H9 (cell line): ENCODE measurements at regions not wholly inside any gene's neighbourhood (a gene's known extent, or its start where the extent isn't known, plus 50 kb on each side); places are given as distances from the start of the nearest gene placed in this dataset.

Experiments
- DNase-seq: peaks from one replicate; pipeline ENCODE4 v3.0.0-alpha.2; 2017
- H2AFZ ChIP-seq: one replicate; pipeline ENCODE4 v1.6.1; 2013; ENCODE audit warnings: mild to moderate bottlenecking, low read length, control low read depth, moderate library complexity
- H2AK5ac ChIP-seq: 2 replicates; pipeline ENCODE4 v1.6.1; 2013; ENCODE audit warnings: low read length, control low read depth, mixed read lengths; ENCODE audit not compliant: insufficient read length
- H2BK120ac ChIP-seq: one replicate; pipeline ENCODE4 v1.6.1; 2013; ENCODE audit warnings: low read depth, mild to moderate bottlenecking, low read length, control low read depth, inconsistent platforms; ENCODE audit not compliant: poor library complexity, severe bottlenecking
- H2BK12ac ChIP-seq: 2 replicates; pipeline ENCODE4 v1.6.1; 2013; ENCODE audit warnings: low read length, control low read depth, mixed read lengths, low read depth; ENCODE audit not compliant: insufficient read length
- H2BK15ac ChIP-seq: 2 replicates; pipeline ENCODE4 v1.6.1; 2013; ENCODE audit warnings: low read depth, low read length, control low read depth
- H2BK20ac ChIP-seq: one replicate; pipeline ENCODE4 v1.6.1; 2013; ENCODE audit warnings: low read depth, mild to moderate bottlenecking, low read length, control low read depth, inconsistent platforms; ENCODE audit not compliant: poor library complexity, severe bottlenecking
- H2BK5ac ChIP-seq: 2 replicates; pipeline ENCODE4 v1.6.1; 2013; ENCODE audit warnings: low read length, control low read depth, mixed read lengths; ENCODE audit not compliant: insufficient read length
- H3K14ac ChIP-seq: 2 replicates; pipeline ENCODE4 v1.6.1; 2013; ENCODE audit warnings: low read length, control low read depth; ENCODE audit not compliant: insufficient read depth
- H3K18ac ChIP-seq: 2 replicates; pipeline ENCODE4 v1.6.1; 2013; ENCODE audit warnings: low read depth, mild to moderate bottlenecking, mixed read lengths, low read length, control low read depth; ENCODE audit not compliant: insufficient read length
- H3K23ac ChIP-seq: 2 replicates; pipeline ENCODE4 v1.6.1; 2013; ENCODE audit warnings: low read length, control low read depth, mixed read lengths, low read depth; ENCODE audit not compliant: insufficient read length
- H3K23me2 ChIP-seq: 2 replicates; pipeline ENCODE4 v1.6.1; 2013; ENCODE audit warnings: low read depth, mild to moderate bottlenecking, mixed read lengths, low read length, control low read depth; ENCODE audit not compliant: insufficient read length, poor library complexity, severe bottlenecking
- H3K27ac ChIP-seq: 2 replicates; pipeline ENCODE4 v1.5.1; 2013; ENCODE audit warnings: low read length, control low read depth, mixed read lengths, low read depth; ENCODE audit not compliant: insufficient read length
- H3K27me3 ChIP-seq: 2 replicates; pipeline ENCODE4 v1.6.1; 2013; ENCODE audit warnings: low read length, control low read depth, inconsistent platforms; ENCODE audit not compliant: insufficient read depth
- H3K4ac ChIP-seq: 2 replicates; pipeline ENCODE4 v1.6.1; 2013; ENCODE audit warnings: low read depth, mild to moderate bottlenecking, control low read depth, inconsistent platforms, low read length, moderate library complexity
- H3K4me1 ChIP-seq: 2 replicates; pipeline ENCODE4 v1.6.1; 2013; ENCODE audit warnings: low read length, control low read depth, inconsistent platforms; ENCODE audit not compliant: insufficient read depth
- H3K4me2 ChIP-seq: 2 replicates; pipeline ENCODE4 v1.6.1; 2013; ENCODE audit warnings: low read length, control low read depth, mixed read lengths; ENCODE audit not compliant: insufficient read length, insufficient read depth
- H3K56ac ChIP-seq: 2 replicates; pipeline ENCODE4 v1.6.1; 2013; ENCODE audit warnings: low read depth, mild to moderate bottlenecking, mixed read lengths, low read length, control low read depth; ENCODE audit not compliant: insufficient read length
- H3K79me1 ChIP-seq: 2 replicates; pipeline ENCODE4 v1.6.1; 2013; ENCODE audit warnings: low read depth, mild to moderate bottlenecking, moderate library complexity, low read length, control low read depth, inconsistent platforms; ENCODE audit not compliant: insufficient read depth, poor library complexity, severe bottlenecking
- H3K79me2 ChIP-seq: 2 replicates; pipeline ENCODE4 v1.6.1; 2013; ENCODE audit warnings: low read length, control low read depth, inconsistent platforms; ENCODE audit not compliant: insufficient read depth
- H3K9ac ChIP-seq: 2 replicates; pipeline ENCODE4 v1.6.1; 2013; ENCODE audit warnings: low read length, control low read depth, mixed read lengths; ENCODE audit not compliant: insufficient read length; ENCODE audit errors: extremely low read depth
- H3K9me3 ChIP-seq: one replicate; pipeline ENCODE4 v1.6.1; 2013; ENCODE audit warnings: low read depth, low read length, inconsistent platforms; ENCODE audit not compliant: control insufficient read depth
- H3T11ph ChIP-seq: one replicate; pipeline ENCODE4 v1.6.1; 2013; ENCODE audit warnings: mild to moderate bottlenecking, low read length, control low read depth, inconsistent platforms
- H4K20me1 ChIP-seq: one replicate; pipeline ENCODE4 v1.6.1; 2013; ENCODE audit not compliant: control insufficient read depth, insufficient read length, insufficient read depth
- H4K5ac ChIP-seq: 2 replicates; pipeline ENCODE4 v1.6.1; 2013; ENCODE audit warnings: low read depth, mild to moderate bottlenecking, mixed read lengths, low read length, control low read depth; ENCODE audit not compliant: insufficient read length
- H4K8ac ChIP-seq: replicated peaks from 2 replicates; pipeline ENCODE4 v1.6.1; 2013; ENCODE audit warnings: low read length, control low read depth, mixed read lengths, low read depth; ENCODE audit not compliant: insufficient read length
- H4K91ac ChIP-seq: 2 replicates; pipeline ENCODE4 v1.6.1; 2013; ENCODE audit warnings: low read depth, mild to moderate bottlenecking, moderate library complexity, mixed read lengths, low read length, control low read depth; ENCODE audit not compliant: insufficient read length
- H3K27ac Mint-ChIP-seq, 3 experiments: 2 replicates in 2 of 3; 3 replicates in 1 of 3; pipeline ENCODE4 v1.8.0; 2020 to 2021; ENCODE audit warnings: mixed read lengths in 3 of 3, mild to moderate bottlenecking in 1 of 3, moderate library complexity in 1 of 3
- H3K27me3 Mint-ChIP-seq: 2 replicates; pipeline ENCODE4 v1.8.0; 2021; ENCODE audit warnings: low read depth, mild to moderate bottlenecking, moderate library complexity, mixed read lengths
- H3K36me3 Mint-ChIP-seq, 3 experiments: 2 replicates in 2 of 3; 3 replicates in 1 of 3; pipeline ENCODE4 v1.8.0; 2020 to 2021; ENCODE audit warnings: low read depth in 3 of 3, mixed read lengths in 3 of 3; ENCODE audit not compliant: insufficient read depth in 1 of 3
- H3K4me1 Mint-ChIP-seq, 2 experiments: 2 replicates each; pipeline ENCODE4 v1.8.0; 2020; ENCODE audit warnings: mixed read lengths in 2 of 2
- H3K4me3 Mint-ChIP-seq, 2 experiments: 2 replicates in 1 of 2; 3 replicates in 1 of 2; pipeline ENCODE4 v1.8.0; 2020 to 2021; ENCODE audit warnings: mild to moderate bottlenecking in 2 of 2, mixed read lengths in 2 of 2, moderate library complexity in 1 of 2
- H3K9me3 Mint-ChIP-seq, 2 experiments: 2 replicates in 1 of 2; 3 replicates in 1 of 2; pipeline ENCODE4 v1.8.0; 2020; ENCODE audit warnings: mild to moderate bottlenecking in 2 of 2, mixed read lengths in 2 of 2, moderate library complexity in 1 of 2
- WGBS: extraction: QIAGEN DNeasy Blood & Tissue Kit; methylation state at CpG from one replicate; pipeline ENCODE4 v1.1.7; 2013; ENCODE audit warnings: missing lambda C conversion rate, low lambda C conversion rate, mixed read lengths; ENCODE audit not compliant: insufficient read length; ENCODE audit errors: extremely low coverage; 5-methylcytosine and 5-hydroxymethylcytosine counted together
- TF ChIP-seq, protein P1 (sequence below): fragments of 200-600 bp; sonication (generic); conservative IDR thresholded peaks from 3 replicates; pipeline ENCODE4 v1.8.0; 2021; ENCODE audit warnings: antibody characterized with exemption, mild to moderate bottlenecking

DNA sequence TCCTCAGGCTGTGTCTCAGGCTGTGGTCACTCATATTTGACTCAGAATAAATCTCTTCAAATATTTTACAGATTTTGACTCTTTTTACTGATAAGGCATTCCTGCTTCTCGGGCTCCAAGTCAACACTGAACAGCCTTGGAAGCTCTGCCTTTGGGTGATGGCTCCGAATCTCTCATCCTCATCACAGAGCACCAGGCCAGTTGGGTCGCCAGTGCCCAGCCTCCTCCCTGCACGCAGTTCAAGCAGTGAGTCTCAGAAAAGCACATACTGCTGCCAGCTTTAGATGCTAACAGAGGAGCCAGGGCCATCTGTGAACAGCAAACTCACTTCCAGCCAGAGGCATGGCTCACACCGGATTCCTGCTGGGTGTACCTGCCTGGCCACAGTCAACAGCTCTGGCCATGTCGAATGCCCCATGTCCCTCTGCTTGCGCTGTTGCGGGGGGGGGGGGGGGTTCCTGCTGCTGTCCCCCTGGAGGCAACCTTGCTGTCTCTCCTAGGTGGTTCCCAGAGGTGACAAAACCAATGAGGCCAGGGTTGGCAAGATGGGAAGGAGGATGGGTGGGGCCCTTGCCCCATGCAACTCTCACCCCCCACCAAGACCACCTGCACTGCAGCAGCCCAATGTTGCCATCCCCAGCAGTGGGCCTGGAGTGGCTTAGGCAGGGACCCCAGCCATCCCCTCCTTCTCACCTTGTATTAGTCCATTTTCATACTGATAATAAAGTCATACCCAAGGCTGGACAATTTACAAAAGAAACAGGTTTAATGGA lies 248.8 kb downstream of the ERMARD start:
- WGBS, result no CpG with 5 or more reads among the region's 8 CpGs
- Histone ChIP-seq H3K4ac (no peak overlapping the region), H3K9ac (no peak overlapping the region), H4K8ac (no peak overlapping the region), H3K4me2 (no peak overlapping the region), H3K79me2 (no peaks in the 10 kb centered on the region), H3K56ac (no peak overlapping the region), H4K20me1 (no peaks in the 10 kb centered on the region), H3K23ac (no peak overlapping the region), H4K91ac (no peak overlapping the region), H2AK5ac (no peak overlapping the region), H2BK5ac (no peak overlapping the region), H3K79me1 (no peaks in the 10 kb centered on the region), H4K5ac (no peak overlapping the region), H2BK20ac (no peak overlapping the region), H2BK120ac (no peak overlapping the region), H2BK15ac (no peak overlapping the region), H2BK12ac (no peak overlapping the region), H3K9me3 (peaks cover 23% of the 10 kb centered on the region), H3K14ac (no peak overlapping the region), H3K23me2 (no peaks in the 10 kb centered on the region), H3K4me1 (no peaks in the 10 kb centered on the region; the same call in 1 of the 2 replicates), H3K27me3 (no peaks in the 10 kb centered on the region), H3K18ac (no peak overlapping the region), H3K27ac (no peak overlapping the region), H3T11ph (no peak overlapping the region), H2AFZ (no peak overlapping the region)
- H3K4me1 Mint-ChIP-seq, result peaks cover 5 to 8% of the 10 kb centered on the region in 2 experiments; a peak in 3 of 4 replicates
- peaks cover 17% of the 10 kb centered on the region for H3K27me3 Mint-ChIP-seq
- peaks cover 27 to 49% (median 47%) of the 10 kb centered on the region in 3 experiments for H3K36me3 Mint-ChIP-seq
- H3K9me3 Mint-ChIP-seq, result peaks cover 48 to 60% of the 10 kb centered on the region in 2 experiments
- H3K4me3 Mint-ChIP-seq, result no peak overlapping the region
- DNase-seq, result peak; percentile 14
- no peak overlapping the region for H3K27ac Mint-ChIP-seq
- TF ChIP-seq, protein P1, sequence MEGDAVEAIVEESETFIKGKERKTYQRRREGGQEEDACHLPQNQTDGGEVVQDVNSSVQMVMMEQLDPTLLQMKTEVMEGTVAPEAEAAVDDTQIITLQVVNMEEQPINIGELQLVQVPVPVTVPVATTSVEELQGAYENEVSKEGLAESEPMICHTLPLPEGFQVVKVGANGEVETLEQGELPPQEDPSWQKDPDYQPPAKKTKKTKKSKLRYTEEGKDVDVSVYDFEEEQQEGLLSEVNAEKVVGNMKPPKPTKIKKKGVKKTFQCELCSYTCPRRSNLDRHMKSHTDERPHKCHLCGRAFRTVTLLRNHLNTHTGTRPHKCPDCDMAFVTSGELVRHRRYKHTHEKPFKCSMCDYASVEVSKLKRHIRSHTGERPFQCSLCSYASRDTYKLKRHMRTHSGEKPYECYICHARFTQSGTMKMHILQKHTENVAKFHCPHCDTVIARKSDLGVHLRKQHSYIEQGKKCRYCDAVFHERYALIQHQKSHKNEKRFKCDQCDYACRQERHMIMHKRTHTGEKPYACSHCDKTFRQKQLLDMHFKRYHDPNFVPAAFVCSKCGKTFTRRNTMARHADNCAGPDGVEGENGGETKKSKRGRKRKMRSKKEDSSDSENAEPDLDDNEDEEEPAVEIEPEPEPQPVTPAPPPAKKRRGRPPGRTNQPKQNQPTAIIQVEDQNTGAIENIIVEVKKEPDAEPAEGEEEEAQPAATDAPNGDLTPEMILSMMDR, result no peak
